Right lobe of liver (tissue), 6 donors: ENCODE measurements at regions not wholly inside any gene's neighbourhood (a gene's known extent, or its start where the extent isn't known, plus 50 kb on each side); places are given as distances from the start of the nearest gene placed in this dataset.

Experiments used
- ATAC-seq, 4 donors: fragments of 200-7000 bp; cut with Tn5 transposase; one replicate each; pipeline ENCODE4 v1.9.1; 2020; ENCODE audit warnings: mild to moderate bottlenecking in 4 of 4, moderate library complexity in 4 of 4
- DNase-seq, 3 donors: peaks; one replicate each; pipeline ENCODE4 v3.0.0-alpha.2; 2020
- H3K27ac ChIP-seq, 3 donors: fragments of 200-600 bp; one replicate each; pipeline ENCODE4 v1.8.0; 2022
- H3K27me3 ChIP-seq, 2 donors: fragments of 200-600 bp; one replicate each; pipeline ENCODE4 v1.8.0; 2022
- H3K36me3 ChIP-seq, 4 donors: fragments of 200-600 bp; sonication (generic) in 1 of 4; one replicate each; pipeline versions ENCODE4 v1.5.1 to v1.8.0; 2017 to 2022; ENCODE audit warnings: control low read depth in 1 of 4
- H3K4me1 ChIP-seq, 4 donors: fragments of 200-600 bp; sonication (generic) in 1 of 4; one replicate each; pipeline versions ENCODE4 v1.5.1 to v1.8.0; 2017 to 2022; ENCODE audit warnings: control low read depth in 1 of 4
- H3K4me3 ChIP-seq, 3 donors: fragments of 200-600 bp; one replicate each; pipeline ENCODE4 v1.8.0; 2022
- H3K9me3 ChIP-seq, 4 donors: fragments of 200-600 bp; sonication (generic) in 1 of 4; one replicate each; pipeline versions ENCODE4 v1.5.1 to v1.8.0; 2017 to 2022; ENCODE audit warnings: control low read depth in 1 of 4
- POLR2A ChIP-seq: fragments of 450-650 bp; IDR thresholded peaks from one replicate; pipeline ENCODE4 v1.6.1; 2017; ENCODE audit warnings: antibody characterized with exemption, mild to moderate bottlenecking
- WGBS: methylation state at CpG from one replicate; pipeline ENCODE4 v1.1.6; 2018; ENCODE audit warnings: low coverage, low lambda C conversion rate; ENCODE audit not compliant: insufficient coverage; ENCODE audit errors: missing lambda C conversion rate; 5-methylcytosine and 5-hydroxymethylcytosine counted together
- intact Hi-C, 2 donors: fragments of 100-400 bp; cut with DNase I; formaldehyde crosslinking; loops; one replicate each; pipeline versions ENCODE4 v1.11.2 to v1.14.1; 2022
- TF ChIP-seq, protein P1 (sequence below), 4 donors: fragments of 200-600 bp in 3 of 4; fragments of 450-650 bp in 1 of 4; IDR thresholded peaks; one replicate each; pipeline versions ENCODE4 v1.5.1 to v1.8.0; 2016 to 2022; ENCODE audit warnings: antibody characterized with exemption in 4 of 4, mild to moderate bottlenecking in 2 of 4
- donor health status: DM: no; HTN: yes; CAD: no.
- donor health status: DM: no; HTN: no; CAD: no.
- donor health status: DM: no; HTN: no; CAD: no.
- donor health status: DM: no; HTN: yes; CAD: no.
- donor health status: DM: no; HTN: yes; CAD: no.

GRCh38 chr16:52070341-52071057, 476.4 kb downstream of the TOX3 start:
- H3K4me3 ChIP-seq = no peak overlapping the region
- peaks cover 0 to 8% (median 3%) of the 10 kb centered on the region in 4 donors for H3K4me1 ChIP-seq
- WGBS = 61% methylated on average over 2 of the region's 2 CpGs
- no peaks in the 10 kb centered on the region for H3K36me3 ChIP-seq
- no peak overlapping the region for H3K27ac ChIP-seq
- TF ChIP-seq, protein P1, sequence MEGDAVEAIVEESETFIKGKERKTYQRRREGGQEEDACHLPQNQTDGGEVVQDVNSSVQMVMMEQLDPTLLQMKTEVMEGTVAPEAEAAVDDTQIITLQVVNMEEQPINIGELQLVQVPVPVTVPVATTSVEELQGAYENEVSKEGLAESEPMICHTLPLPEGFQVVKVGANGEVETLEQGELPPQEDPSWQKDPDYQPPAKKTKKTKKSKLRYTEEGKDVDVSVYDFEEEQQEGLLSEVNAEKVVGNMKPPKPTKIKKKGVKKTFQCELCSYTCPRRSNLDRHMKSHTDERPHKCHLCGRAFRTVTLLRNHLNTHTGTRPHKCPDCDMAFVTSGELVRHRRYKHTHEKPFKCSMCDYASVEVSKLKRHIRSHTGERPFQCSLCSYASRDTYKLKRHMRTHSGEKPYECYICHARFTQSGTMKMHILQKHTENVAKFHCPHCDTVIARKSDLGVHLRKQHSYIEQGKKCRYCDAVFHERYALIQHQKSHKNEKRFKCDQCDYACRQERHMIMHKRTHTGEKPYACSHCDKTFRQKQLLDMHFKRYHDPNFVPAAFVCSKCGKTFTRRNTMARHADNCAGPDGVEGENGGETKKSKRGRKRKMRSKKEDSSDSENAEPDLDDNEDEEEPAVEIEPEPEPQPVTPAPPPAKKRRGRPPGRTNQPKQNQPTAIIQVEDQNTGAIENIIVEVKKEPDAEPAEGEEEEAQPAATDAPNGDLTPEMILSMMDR (IDR thresholded peaks at IDR 0.05) = no peak
- TF ChIP-seq POLR2A = no peak
- DNase-seq (no peak), ATAC-seq (no peak)
- intact Hi-C loops = no loop called here
- peaks cover 0 to under 1% (median 0%) of the 10 kb centered on the region in 4 donors for H3K9me3 ChIP-seq
- no peaks in the 10 kb centered on the region for H3K27me3 ChIP-seq

DNA sequence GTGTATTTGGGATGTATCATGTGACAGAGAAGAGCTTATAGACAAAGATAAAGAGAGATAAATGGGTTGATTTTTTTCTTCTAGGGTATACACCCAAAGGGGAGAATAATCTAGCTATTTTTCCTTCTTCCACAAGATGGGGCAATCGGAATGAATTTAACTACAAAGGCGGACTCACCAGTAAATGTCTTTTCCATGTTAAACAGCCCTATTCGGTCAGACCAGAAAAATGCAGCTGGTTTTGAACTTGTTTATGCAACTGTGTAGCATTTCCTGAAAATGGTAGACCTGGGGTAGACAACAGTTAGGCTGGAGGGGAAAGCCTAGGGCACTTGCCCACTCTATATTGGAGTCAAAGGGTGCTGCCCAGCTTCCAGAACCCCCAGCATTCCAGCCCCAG, 477.1 kb downstream of the TOX3 start:
- DNase-seq (no peak), ATAC-seq (peak in 2 of 4 donors; percentile 54 to 62)
- H3K4me3 ChIP-seq = no peak overlapping the region
- H3K27me3 ChIP-seq = no peaks in the 10 kb centered on the region
- H3K4me1 ChIP-seq = peaks cover 0 to 8% (median 3%) of the 10 kb centered on the region in 4 donors
- peaks cover 0 to 6% (median 0%) of the 10 kb centered on the region in 4 donors for H3K9me3 ChIP-seq
- H3K27ac ChIP-seq = no peak overlapping the region
- no peaks in the 10 kb centered on the region for H3K36me3 ChIP-seq
- TF ChIP-seq, protein P1 (IDR thresholded peaks at IDR 0.05) = peak; percentile 14 to 28 (median 26)
- TF ChIP-seq POLR2A = no peak
- intact Hi-C loops = no loop called here
- 30% methylated on average over 3 of the region's 3 CpGs for WGBS

GRCh38 chr16:52068447-52069074, 478.4 kb downstream of the TOX3 start:
- Histone ChIP-seq H3K36me3 (no peaks in the 10 kb centered on the region), H3K9me3 (peaks cover 0 to 6% (median 0%) of the 10 kb centered on the region in 4 donors), H3K27me3 (no peaks in the 10 kb centered on the region), H3K4me1 (peaks cover 0 to 8% (median 3%) of the 10 kb centered on the region in 4 donors), H3K4me3 (no peak overlapping the region), H3K27ac (no peak overlapping the region)
- intact Hi-C loops = no loop called here
- WGBS = 10% methylated on average over 8 of the region's 8 CpGs
- DNase-seq (peak in 2 of 3 donors; percentile 19 to 49), ATAC-seq (peak; percentile 91 to 96 (median 92))
- TF ChIP-seq POLR2A = no peak
- TF ChIP-seq, protein P1 (IDR thresholded peaks at IDR 0.05) = peak; percentile 36 to 51 (median 46)

GRCh38 chr16:52066962-52067361, 480.0 kb downstream of the TOX3 start:
- 31% methylated on average over 2 of the region's 2 CpGs for WGBS
- Histone ChIP-seq H3K9me3 (peaks cover 0 to 6% (median 0%) of the 10 kb centered on the region in 4 donors), H3K27me3 (no peaks in the 10 kb centered on the region), H3K36me3 (no peaks in the 10 kb centered on the region), H3K4me1 (peaks cover 0 to 8% (median 3%) of the 10 kb centered on the region in 4 donors), H3K27ac (no peak overlapping the region), H3K4me3 (no peak overlapping the region)
- no peak for ATAC-seq
- intact Hi-C loops = no loop called here
- no peak for DNase-seq
- TF ChIP-seq, protein P1 (IDR thresholded peaks at IDR 0.05) = no peak
- no peak for TF ChIP-seq POLR2A
